COLO829 (cell line): ENCODE measurements at regions not wholly inside any gene's neighbourhood (a gene's known extent, or its start where the extent isn't known, plus 50 kb on each side); places are given as distances from the start of the nearest gene placed in this dataset.
A peak's percentile ranks its signal among the peaks of the same experiment; 100 is the strongest.

Source experiments
- DNase-seq: peaks from one replicate; pipeline ENCODE4 v3.0.0; 2012; ENCODE audit warnings: low spot score

GRCh38 chr2:67917332-67918054 is 145.3 kb downstream of the C1D start:
- DNase-seq = peak; percentile 94

DNA sequence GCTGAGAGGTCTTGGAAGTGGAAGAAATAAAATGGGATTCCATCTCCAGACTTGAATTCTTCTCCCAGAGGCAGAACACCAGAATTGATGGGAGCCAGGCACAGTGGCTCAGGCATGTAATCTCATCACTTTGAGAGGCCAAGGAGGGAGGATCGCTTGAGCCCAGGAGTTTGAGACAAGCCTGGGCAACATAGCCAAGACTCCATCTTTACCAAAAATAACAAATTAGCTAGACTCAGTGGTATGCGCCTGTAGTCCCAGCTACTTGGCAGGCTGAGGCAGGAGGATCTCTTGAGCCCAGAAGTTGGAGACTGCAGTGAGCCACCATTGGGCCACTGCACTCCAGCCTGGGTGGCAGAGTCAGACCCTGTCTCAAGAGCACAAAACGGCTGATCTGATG is 144.3 kb downstream of the C1D start:
- no peak for DNase-seq

DNA sequence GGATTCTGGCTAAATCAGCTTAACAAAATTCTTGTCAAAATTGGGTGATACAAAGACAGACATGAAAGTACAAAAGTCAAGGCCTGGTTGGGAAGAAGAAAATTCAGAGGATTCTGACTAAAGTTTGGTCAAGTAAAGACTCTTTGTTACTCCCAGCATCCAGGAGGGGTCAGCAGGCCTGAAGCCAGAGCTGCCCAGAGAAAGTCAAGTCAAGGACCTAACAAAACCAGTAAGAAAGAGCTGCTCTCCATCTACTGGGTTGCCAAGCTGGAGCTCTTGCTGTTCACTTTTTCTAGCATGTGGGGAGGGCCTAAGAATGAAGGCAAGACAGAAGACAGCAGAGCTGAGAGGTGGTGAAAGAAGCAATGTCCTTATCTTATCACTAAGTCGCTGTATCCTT is 143.3 kb downstream of the C1D start:
- DNase-seq = no peak

GRCh38 chr2:67922080-67922785 is 140.6 kb downstream of the C1D start:
- DNase-seq = no peak

GRCh38 chr2:67923696-67924095 is 139.1 kb downstream of the C1D start:
- DNase-seq = no peak

DNA sequence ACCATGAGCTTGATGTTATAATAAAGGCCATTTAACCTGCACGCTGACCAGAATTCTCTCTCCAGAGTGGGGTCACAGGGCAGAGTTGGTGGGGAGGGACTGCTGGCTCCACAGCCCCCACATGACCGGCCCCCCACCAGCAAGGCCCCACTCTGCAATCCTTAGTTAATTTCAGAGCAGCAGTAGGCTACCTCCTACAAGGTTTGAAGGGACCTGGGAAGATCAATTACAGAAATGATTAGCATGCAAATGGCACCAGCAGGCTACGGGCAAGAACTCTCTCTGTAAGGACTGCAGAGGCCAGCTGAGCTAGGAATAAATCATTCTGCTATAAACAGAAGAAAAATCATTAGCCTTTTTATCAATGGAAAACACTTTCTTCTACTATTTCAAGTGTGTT is 135.3 kb downstream of the C1D start:
- no peak for DNase-seq

GRCh38 chr2:67930156-67930555 is 132.6 kb downstream of the C1D start:
- DNase-seq = no peak

GRCh38 chr2:67936969-67937368 is 125.8 kb downstream of the C1D start:
- DNase-seq = no peak

GRCh38 chr2:67938053-67938452 is 124.8 kb downstream of the C1D start:
- DNase-seq = no peak

- peak; percentile 23 for DNase-seq
Observed at GRCh38 chr2:67945056-67945455, 117.7 kb downstream of the C1D start.

- DNase-seq = no peak
Observed at GRCh38 chr2:67945940-67946339, 116.9 kb downstream of the C1D start.

DNA sequence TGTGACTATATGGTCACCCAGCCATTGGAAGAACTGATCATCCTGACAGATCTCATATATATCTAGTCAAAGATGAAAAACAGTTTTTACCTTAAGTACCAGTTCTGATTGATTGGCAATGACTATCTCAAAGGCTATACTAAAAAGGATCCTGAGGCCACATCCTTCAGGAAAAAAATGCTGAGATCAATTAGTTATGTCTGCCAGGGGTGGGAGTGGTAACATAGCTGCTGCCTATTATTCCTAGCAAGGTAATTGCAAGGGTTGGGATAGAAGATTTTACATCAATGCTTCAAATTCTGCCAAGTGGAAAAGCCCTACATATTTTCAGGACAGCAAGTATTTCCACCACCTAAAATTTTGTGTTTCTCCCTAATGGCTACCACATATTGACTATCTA is 114.7 kb downstream of the C1D start:
- DNase-seq = no peak

- no peak for DNase-seq
Observed at GRCh38 chr2:67948506-67948905, 114.3 kb downstream of the C1D start.

DNA sequence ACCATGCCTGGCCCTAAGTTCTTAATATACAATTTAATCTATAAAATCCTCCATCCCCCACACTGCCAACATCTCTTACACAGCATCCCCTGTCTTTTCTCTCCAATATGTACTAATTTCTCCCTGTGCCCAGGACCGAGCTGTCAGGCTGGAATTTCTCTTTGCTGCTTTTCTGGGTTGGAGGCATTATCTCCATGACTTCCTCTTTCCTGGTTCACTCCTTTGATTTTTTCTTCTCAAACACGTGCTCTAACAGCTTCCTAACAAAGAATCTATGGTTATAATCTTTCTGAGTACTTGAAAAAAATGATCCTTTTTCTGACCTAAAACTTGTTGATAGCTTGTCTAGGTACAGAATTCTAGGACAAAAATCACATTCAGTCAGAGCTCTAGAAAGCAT is 112.8 kb downstream of the C1D start:
- DNase-seq = no peak

GRCh38 chr2:67950919-67951318 is 111.9 kb downstream of the C1D start:
- DNase-seq = no peak

GRCh38 chr2:67952066-67952465 is 110.7 kb downstream of the C1D start:
- DNase-seq = no peak

GRCh38 chr2:67954093-67954748 is 108.6 kb downstream of the C1D start:
- no peak for DNase-seq

GRCh38 chr2:67955748-67956603 is 106.8 kb downstream of the C1D start:
- DNase-seq = no peak

GRCh38 chr2:67965246-67965645 is 97.6 kb downstream of the C1D start:
- no peak for DNase-seq

DNA sequence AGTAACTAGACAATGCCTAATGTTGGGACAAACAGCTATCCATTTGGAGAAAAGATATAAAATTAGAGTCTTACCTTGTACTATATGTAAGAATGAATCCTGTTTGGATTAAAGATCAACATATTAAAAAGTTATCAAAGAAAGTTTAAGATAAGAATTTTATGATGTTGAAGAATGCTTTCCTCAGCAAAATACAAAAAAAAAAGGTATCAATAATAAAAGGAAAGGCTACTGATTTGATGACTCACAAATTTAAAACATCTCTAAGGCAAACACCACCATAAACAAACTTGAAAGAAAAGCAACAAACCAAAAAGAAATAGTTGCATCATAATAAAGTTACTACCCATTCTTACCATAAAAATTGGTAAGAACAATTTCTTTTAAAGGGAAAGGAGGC is 92.7 kb downstream of the C1D start:
- DNase-seq = no peak

GRCh38 chr2:67970542-67970941 is 92.3 kb downstream of the C1D start:
- no peak for DNase-seq
